ENCODE measurements at regions not wholly inside any gene's neighbourhood (a gene's known extent, or its start where the extent isn't known, plus 50 kb on each side); places are given as distances from the start of the nearest gene placed in this dataset.

GRCh38 chr4:119937746-119938145 lies 128.9 kb downstream of the MAD2L1 start:
- no peak overlapping the region for H3K4ac ChIP-seq (ENCODE audit: low read length)
- H3K36me3 ChIP-seq (replicated peaks in 1 of 2; ENCODE audit: control insufficient read depth in 2 of 2, insufficient read depth in 2 of 2, low read length in 2 of 2) = no peaks in the 10 kb centered on the region
- H4K91ac ChIP-seq (ENCODE audit: low read depth, low read length, poor library complexity) = no peak overlapping the region
- no peaks in the 10 kb centered on the region for H3K4me1 ChIP-seq (ENCODE audit: control insufficient read depth in 2 of 2, insufficient read depth in 1 of 2, low read depth in 1 of 2, low read length in 2 of 2)
- H3K9me3 ChIP-seq (replicated peaks in 1 of 2; ENCODE audit: control insufficient read depth in 2 of 2, insufficient read depth in 1 of 2, low read depth in 1 of 2, low read length in 2 of 2) = no peaks in the 10 kb centered on the region
- H2AFZ ChIP-seq (ENCODE audit: low read length) = no peak overlapping the region
- H3K27ac ChIP-seq (replicated peaks; ENCODE audit: low read length) = no peak overlapping the region
- no peak overlapping the region for H2AK5ac ChIP-seq (ENCODE audit: low read depth, low read length)
- H2BK15ac ChIP-seq (ENCODE audit: low read length) = no peak overlapping the region
- no peak overlapping the region for H3K18ac ChIP-seq (ENCODE audit: low read length)
- no peak overlapping the region for H2BK5ac ChIP-seq (ENCODE audit: low read length)
- H4K8ac ChIP-seq (ENCODE audit: low read depth, low read length) = no peak overlapping the region
- H3K79me1 ChIP-seq (ENCODE audit: low read depth, low read length) = no peaks in the 10 kb centered on the region
- DNase-seq (ENCODE audit: low spot score) = no peak
- H2BK120ac ChIP-seq (ENCODE audit: low read depth, low read length) = no peak overlapping the region
- H3K9ac ChIP-seq (ENCODE audit: low read depth, low read length, poor library complexity) = no peak overlapping the region
- no peak overlapping the region for H3K23ac ChIP-seq (ENCODE audit: low read depth, low read length, poor library complexity)
- H3K14ac ChIP-seq (ENCODE audit: low read length) = no peak overlapping the region
- no peaks in the 10 kb centered on the region for H3K27me3 ChIP-seq (ENCODE audit: control insufficient read depth in 3 of 3, insufficient read depth in 3 of 3, low read depth in 1 of 3, low read length in 3 of 3)
- H2BK12ac ChIP-seq (ENCODE audit: low read length) = no peak overlapping the region
- no peak overlapping the region for H3K4me2 ChIP-seq (ENCODE audit: insufficient read depth, low read length, poor library complexity, severe bottlenecking)
- no peak overlapping the region for H3K4me3 ChIP-seq (ENCODE audit: low read length in 2 of 2)

DNA sequence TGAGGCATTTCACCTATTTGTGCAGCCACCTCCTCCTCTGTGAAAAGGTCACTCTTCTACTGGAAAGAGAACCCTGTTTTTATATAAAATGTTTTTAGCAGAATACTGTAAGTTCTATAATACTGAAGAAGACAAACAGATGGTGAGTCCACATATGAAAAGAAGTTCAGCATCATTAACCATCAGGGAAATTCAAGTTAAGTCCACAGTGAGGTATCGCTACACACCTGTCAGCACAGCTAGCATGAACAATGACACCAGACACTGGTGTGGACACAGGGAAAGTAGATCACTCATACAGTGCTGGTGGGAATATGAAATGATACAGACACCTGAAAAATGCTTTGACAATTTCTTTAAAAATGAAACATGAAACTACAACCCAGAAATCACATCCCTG lies 133.0 kb downstream of the MAD2L1 start:
- no peak for DNase-seq (ENCODE audit: low spot score)
- H3K4ac ChIP-seq (ENCODE audit: low read length) = no peak overlapping the region
- H3K79me1 ChIP-seq (ENCODE audit: low read depth, low read length) = no peaks in the 10 kb centered on the region
- no peaks in the 10 kb centered on the region for H3K36me3 ChIP-seq (replicated peaks in 1 of 2; ENCODE audit: control insufficient read depth in 2 of 2, insufficient read depth in 2 of 2, low read length in 2 of 2)
- H2BK15ac ChIP-seq (ENCODE audit: low read length) = no peak overlapping the region
- no peak overlapping the region for H3K14ac ChIP-seq (ENCODE audit: low read length)
- no peak overlapping the region for H3K23ac ChIP-seq (ENCODE audit: low read depth, low read length, poor library complexity)
- no peak overlapping the region for H3K4me3 ChIP-seq (ENCODE audit: low read length in 2 of 2)
- no peak overlapping the region for H3K18ac ChIP-seq (ENCODE audit: low read length)
- H4K91ac ChIP-seq (ENCODE audit: low read depth, low read length, poor library complexity) = no peak overlapping the region
- H3K27me3 ChIP-seq (ENCODE audit: control insufficient read depth in 3 of 3, insufficient read depth in 3 of 3, low read depth in 1 of 3, low read length in 3 of 3) = no peaks in the 10 kb centered on the region
- H2BK12ac ChIP-seq (ENCODE audit: low read length) = no peak overlapping the region
- H3K9ac ChIP-seq (ENCODE audit: low read depth, low read length, poor library complexity) = no peak overlapping the region
- H2AK5ac ChIP-seq (ENCODE audit: low read depth, low read length) = no peak overlapping the region
- no CpG with 5 or more reads among the region's 1 CpG for WGBS, 2 donors (ENCODE audit: extremely low coverage in 2 of 2, insufficient read length in 2 of 2, insufficient replicate concordance in 1 of 2)
- H2BK120ac ChIP-seq (ENCODE audit: low read depth, low read length) = no peak overlapping the region
- no peak overlapping the region for H3K4me2 ChIP-seq (ENCODE audit: insufficient read depth, low read length, poor library complexity, severe bottlenecking)
- H3K9me3 ChIP-seq (replicated peaks in 1 of 2; ENCODE audit: control insufficient read depth in 2 of 2, insufficient read depth in 1 of 2, low read depth in 1 of 2, low read length in 2 of 2) = no peaks in the 10 kb centered on the region
- no peak overlapping the region for H2AFZ ChIP-seq (ENCODE audit: low read length)
- no peaks in the 10 kb centered on the region for H3K4me1 ChIP-seq (ENCODE audit: control insufficient read depth in 2 of 2, insufficient read depth in 1 of 2, low read depth in 1 of 2, low read length in 2 of 2)
- H3K27ac ChIP-seq (replicated peaks; ENCODE audit: low read length) = no peak overlapping the region
- H4K8ac ChIP-seq (ENCODE audit: low read depth, low read length) = no peak overlapping the region
- H2BK5ac ChIP-seq (ENCODE audit: low read length) = no peak overlapping the region

DNA sequence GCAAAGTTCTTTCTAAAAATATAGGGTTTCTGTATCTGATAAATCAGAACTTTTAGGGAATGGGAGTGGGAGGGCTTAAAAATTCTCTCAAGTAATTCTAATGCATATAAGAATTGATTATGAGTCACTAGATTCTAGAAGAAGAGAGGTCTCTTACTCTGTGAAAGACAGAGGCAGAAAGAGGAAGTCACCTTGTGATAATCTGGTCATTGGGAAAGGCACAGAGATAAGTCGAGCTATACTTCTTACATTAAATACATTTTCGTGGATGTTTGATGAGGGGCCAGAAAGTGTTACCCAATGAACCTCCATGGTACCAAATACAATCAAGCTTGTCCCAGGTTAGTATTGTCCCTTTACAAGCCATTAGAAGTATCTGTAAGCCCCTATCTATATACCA lies 134.4 kb downstream of the MAD2L1 start:
- Histone ChIP-seq H2BK12ac (ENCODE audit: low read length) (no peak overlapping the region), H3K4me1 (ENCODE audit: control insufficient read depth in 2 of 2, insufficient read depth in 1 of 2, low read depth in 1 of 2, low read length in 2 of 2) (no peaks in the 10 kb centered on the region), H2BK15ac (ENCODE audit: low read length) (no peak overlapping the region), H3K79me1 (ENCODE audit: low read depth, low read length) (no peaks in the 10 kb centered on the region), H3K36me3 (replicated peaks in 1 of 2; ENCODE audit: control insufficient read depth in 2 of 2, insufficient read depth in 2 of 2, low read length in 2 of 2) (no peaks in the 10 kb centered on the region), H3K14ac (ENCODE audit: low read length) (no peak overlapping the region), H3K23ac (ENCODE audit: low read depth, low read length, poor library complexity) (no peak overlapping the region), H3K4me3 (ENCODE audit: low read length in 2 of 2) (no peak overlapping the region), H3K27me3 (ENCODE audit: control insufficient read depth in 3 of 3, insufficient read depth in 3 of 3, low read depth in 1 of 3, low read length in 3 of 3) (no peaks in the 10 kb centered on the region), H3K9ac (ENCODE audit: low read depth, low read length, poor library complexity) (no peak overlapping the region), H3K9me3 (replicated peaks in 1 of 2; ENCODE audit: control insufficient read depth in 2 of 2, insufficient read depth in 1 of 2, low read depth in 1 of 2, low read length in 2 of 2) (no peaks in the 10 kb centered on the region), H3K27ac (replicated peaks; ENCODE audit: low read length) (no peak overlapping the region), H2BK120ac (ENCODE audit: low read depth, low read length) (no peak overlapping the region), H3K18ac (ENCODE audit: low read length) (no peak overlapping the region), H2BK5ac (ENCODE audit: low read length) (no peak overlapping the region), H3K4ac (ENCODE audit: low read length) (no peak overlapping the region), H4K8ac (ENCODE audit: low read depth, low read length) (no peak overlapping the region), H2AK5ac (ENCODE audit: low read depth, low read length) (no peak overlapping the region), H4K91ac (ENCODE audit: low read depth, low read length, poor library complexity) (no peak overlapping the region), H3K4me2 (ENCODE audit: insufficient read depth, low read length, poor library complexity, severe bottlenecking) (no peak overlapping the region), H2AFZ (ENCODE audit: low read length) (no peak overlapping the region)
- no CpG with 5 or more reads among the region's 2 CpGs for WGBS, 2 donors (ENCODE audit: extremely low coverage in 2 of 2, insufficient read length in 2 of 2, insufficient replicate concordance in 1 of 2)
- no peak for DNase-seq (ENCODE audit: low spot score)

DNA sequence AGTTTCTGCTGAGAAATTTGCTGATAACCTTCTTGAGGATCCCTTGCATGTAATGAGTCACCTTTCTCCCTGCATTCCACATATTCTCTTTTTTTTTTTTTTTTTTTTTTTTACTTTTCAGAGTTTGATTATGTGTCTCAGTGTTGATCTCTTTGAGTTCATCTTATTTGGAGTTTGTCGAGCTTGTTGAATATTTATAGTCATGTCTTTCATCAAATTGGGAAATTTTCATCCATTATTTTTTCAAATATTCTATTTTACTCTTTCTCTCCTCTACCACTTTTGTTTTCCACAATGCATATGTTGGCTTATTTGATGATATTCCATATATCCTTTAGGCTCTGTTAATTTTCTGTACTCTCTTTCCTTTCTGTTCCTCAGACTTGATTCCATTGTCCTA lies 136.1 kb downstream of the MAD2L1 start:
- H2BK120ac ChIP-seq (ENCODE audit: low read depth, low read length) = no peak overlapping the region
- WGBS, 2 donors (ENCODE audit: extremely low coverage in 2 of 2, insufficient read length in 2 of 2, insufficient replicate concordance in 1 of 2) = no CpG with 5 or more reads among the region's 1 CpG

More for the DNA sequence above, 136.1 kb downstream of the MAD2L1 start:
- no peak overlapping the region for H3K4me3 ChIP-seq (ENCODE audit: low read length in 2 of 2)
- no peak overlapping the region for H3K23ac ChIP-seq (ENCODE audit: low read depth, low read length, poor library complexity)
- no peaks in the 10 kb centered on the region for H3K9me3 ChIP-seq (replicated peaks in 1 of 2; ENCODE audit: control insufficient read depth in 2 of 2, insufficient read depth in 1 of 2, low read depth in 1 of 2, low read length in 2 of 2)
- no peaks in the 10 kb centered on the region for H3K27me3 ChIP-seq (ENCODE audit: control insufficient read depth in 3 of 3, insufficient read depth in 3 of 3, low read depth in 1 of 3, low read length in 3 of 3)
- no peak overlapping the region for H4K8ac ChIP-seq (ENCODE audit: low read depth, low read length)
- no peak overlapping the region for H2AFZ ChIP-seq (ENCODE audit: low read length)
- H2AK5ac ChIP-seq (ENCODE audit: low read depth, low read length) = no peak overlapping the region
- no peak overlapping the region for H2BK12ac ChIP-seq (ENCODE audit: low read length)
- H3K4ac ChIP-seq (ENCODE audit: low read length) = no peak overlapping the region
- no peak overlapping the region for H3K4me2 ChIP-seq (ENCODE audit: insufficient read depth, low read length, poor library complexity, severe bottlenecking)
- H3K18ac ChIP-seq (ENCODE audit: low read length) = no peak overlapping the region
- no peak overlapping the region for H4K91ac ChIP-seq (ENCODE audit: low read depth, low read length, poor library complexity)
- H3K79me1 ChIP-seq (ENCODE audit: low read depth, low read length) = no peaks in the 10 kb centered on the region
- no peak for DNase-seq (ENCODE audit: low spot score)
- H2BK5ac ChIP-seq (ENCODE audit: low read length) = no peak overlapping the region
- no peaks in the 10 kb centered on the region for H3K36me3 ChIP-seq (replicated peaks in 1 of 2; ENCODE audit: control insufficient read depth in 2 of 2, insufficient read depth in 2 of 2, low read length in 2 of 2)
- H2BK15ac ChIP-seq (ENCODE audit: low read length) = no peak overlapping the region
- H3K27ac ChIP-seq (replicated peaks; ENCODE audit: low read length) = no peak overlapping the region
- no peaks in the 10 kb centered on the region for H3K4me1 ChIP-seq (ENCODE audit: control insufficient read depth in 2 of 2, insufficient read depth in 1 of 2, low read depth in 1 of 2, low read length in 2 of 2)
- H3K14ac ChIP-seq (ENCODE audit: low read length) = no peak overlapping the region
- no peak overlapping the region for H3K9ac ChIP-seq (ENCODE audit: low read depth, low read length, poor library complexity)
